Loucy (cell line): ENCODE measurements at regions not wholly inside any gene's neighbourhood (a gene's known extent, or its start where the extent isn't known, plus 50 kb on each side); places are given as distances from the start of the nearest gene placed in this dataset.

Experiments
- EZH2phosphoT487 ChIP-seq: fragments of 200-600 bp; IDR thresholded peaks from 2 replicates; pipeline ENCODE4 v1.6.1; 2018; ENCODE audit warnings: antibody characterized with exemption, mild to moderate bottlenecking, moderate library complexity, borderline replicate concordance
- TF ChIP-seq, protein P1 (sequence below): fragments of 200-600 bp; sonication (generic); conservative IDR thresholded peaks from 2 replicates; pipeline ENCODE4 v1.5.1; 2014; ENCODE audit warnings: mild to moderate bottlenecking, antibody characterized with exemption, low read length

DNA sequence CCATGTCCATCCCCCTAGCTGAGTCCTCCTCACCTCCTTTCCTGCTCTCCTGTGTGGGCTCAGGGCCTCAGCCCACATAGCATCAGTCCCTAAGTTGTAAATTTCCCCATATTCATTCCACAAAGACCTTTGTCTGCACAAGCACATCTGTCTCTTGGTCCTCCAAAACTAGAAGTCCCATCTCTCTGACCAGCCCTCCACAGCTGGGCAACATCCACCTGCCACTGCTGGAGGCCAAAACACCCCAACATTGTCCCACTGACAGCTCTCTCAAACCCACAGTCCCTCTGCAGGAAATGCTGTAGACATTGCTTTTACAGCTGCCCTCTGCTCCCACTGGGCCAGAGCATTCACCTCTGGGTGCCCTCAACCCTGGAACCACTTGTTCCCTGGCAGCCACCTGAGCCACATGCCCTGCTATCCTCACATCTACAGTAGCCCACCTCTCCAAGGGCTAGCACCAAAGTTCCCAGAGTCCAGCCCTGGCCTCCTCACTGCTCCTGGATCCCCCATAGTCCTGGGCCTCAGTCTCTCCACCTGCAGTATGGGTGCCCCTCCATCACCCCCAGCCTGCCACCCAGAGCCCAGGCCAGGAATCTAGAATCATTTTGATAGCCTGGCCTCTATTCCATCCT, 1722.7 kb downstream of the TP53TG3F start:
- TF ChIP-seq, protein P1, sequence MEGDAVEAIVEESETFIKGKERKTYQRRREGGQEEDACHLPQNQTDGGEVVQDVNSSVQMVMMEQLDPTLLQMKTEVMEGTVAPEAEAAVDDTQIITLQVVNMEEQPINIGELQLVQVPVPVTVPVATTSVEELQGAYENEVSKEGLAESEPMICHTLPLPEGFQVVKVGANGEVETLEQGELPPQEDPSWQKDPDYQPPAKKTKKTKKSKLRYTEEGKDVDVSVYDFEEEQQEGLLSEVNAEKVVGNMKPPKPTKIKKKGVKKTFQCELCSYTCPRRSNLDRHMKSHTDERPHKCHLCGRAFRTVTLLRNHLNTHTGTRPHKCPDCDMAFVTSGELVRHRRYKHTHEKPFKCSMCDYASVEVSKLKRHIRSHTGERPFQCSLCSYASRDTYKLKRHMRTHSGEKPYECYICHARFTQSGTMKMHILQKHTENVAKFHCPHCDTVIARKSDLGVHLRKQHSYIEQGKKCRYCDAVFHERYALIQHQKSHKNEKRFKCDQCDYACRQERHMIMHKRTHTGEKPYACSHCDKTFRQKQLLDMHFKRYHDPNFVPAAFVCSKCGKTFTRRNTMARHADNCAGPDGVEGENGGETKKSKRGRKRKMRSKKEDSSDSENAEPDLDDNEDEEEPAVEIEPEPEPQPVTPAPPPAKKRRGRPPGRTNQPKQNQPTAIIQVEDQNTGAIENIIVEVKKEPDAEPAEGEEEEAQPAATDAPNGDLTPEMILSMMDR = no peak
- TF ChIP-seq EZH2phosphoT487 = no peak
